Breast epithelium (tissue), 3 donors: ENCODE measurements at regions not wholly inside any gene's neighbourhood (a gene's known extent, or its start where the extent isn't known, plus 50 kb on each side); places are given as distances from the start of the nearest gene placed in this dataset.

Experiments used
- CTCF ChIP-seq, 3 donors: fragments of 450-650 bp; IDR thresholded peaks; one replicate each; pipeline ENCODE4 v1.5.1; 2016 to 2017; ENCODE audit warnings: antibody characterized with exemption in 3 of 3, mild to moderate bottlenecking in 3 of 3, moderate library complexity in 3 of 3
- POLR2AphosphoS5 ChIP-seq, 3 donors: sonication (generic); formaldehyde crosslinking; IDR thresholded peaks; one replicate each; pipeline ENCODE4 v1.6.1; 2017; ENCODE audit warnings: antibody characterized with exemption in 3 of 3

- TF ChIP-seq CTCF (IDR thresholded peaks at IDR 0.05), result no peak
- no peak for TF ChIP-seq POLR2AphosphoS5 (IDR thresholded peaks at IDR 0.05)
These were observed 174.3 kb downstream of the ANXA1 start for GRCh38 chr9:73325983-73326382.
